Activated T-cell treated with anti-CD3 and anti-CD28 coated beads for 4 hours (primary cell): ENCODE measurements at regions not wholly inside any gene's neighbourhood (a gene's known extent, or its start where the extent isn't known, plus 50 kb on each side); places are given as distances from the start of the nearest gene placed in this dataset.

Source experiments
- DNase-seq: peaks from one replicate; pipeline ENCODE4 v3.0.0-alpha.2; 2020

GRCh38 chr7:50164559-50165170 is 71.6 kb upstream of the ZPBP start:
- DNase-seq = no peak

GRCh38 chr7:50160206-50160605 is 67.2 kb upstream of the ZPBP start:
- DNase-seq = no peak

GRCh38 chr7:50159154-50159553 is 66.1 kb upstream of the ZPBP start:
- DNase-seq = no peak

GRCh38 chr7:50156706-50157105 is 63.7 kb upstream of the ZPBP start:
- no peak for DNase-seq

- DNase-seq = no peak
These were observed 63.1 kb upstream of the ZPBP start for GRCh38 chr7:50156163-50156562.

GRCh38 chr7:50155755-50156154 is 62.7 kb upstream of the ZPBP start:
- DNase-seq = no peak

- DNase-seq = no peak
These were observed 60.9 kb upstream of the ZPBP start for GRCh38 chr7:50153995-50154394.

- DNase-seq = no peak
These were observed 60.1 kb upstream of the ZPBP start for GRCh38 chr7:50153148-50153547.

GRCh38 chr7:50152486-50152885 is 59.4 kb upstream of the ZPBP start:
- DNase-seq = no peak

GRCh38 chr7:50151661-50152060 is 58.6 kb upstream of the ZPBP start:
- DNase-seq = no peak

GRCh38 chr7:50151001-50151400 is 58.0 kb upstream of the ZPBP start:
- no peak for DNase-seq

- DNase-seq = no peak
These were observed 56.3 kb upstream of the ZPBP start for GRCh38 chr7:50149369-50149768.

GRCh38 chr7:50147951-50148808 is 55.1 kb upstream of the ZPBP start:
- no peak for DNase-seq

- DNase-seq = no peak
These were observed 53.6 kb upstream of the ZPBP start for GRCh38 chr7:50146692-50147091.

- no peak for DNase-seq
These were observed 52.8 kb upstream of the ZPBP start for GRCh38 chr7:50145801-50146338.

GRCh38 chr7:50145226-50145625 is 52.2 kb upstream of the ZPBP start:
- DNase-seq = no peak
